G401 (cell line): ENCODE measurements at regions not wholly inside any gene's neighbourhood (a gene's known extent, or its start where the extent isn't known, plus 50 kb on each side); places are given as distances from the start of the nearest gene placed in this dataset.
A peak's percentile ranks its signal among the peaks of the same experiment; 100 is the strongest.
"Not testable (repeated sequence)": the region's sequence is repeated elsewhere in the genome, so short reads cannot be mapped to it uniquely, and the experiment has no call there.

Experiments used
- DNase-seq: peaks from one replicate; pipeline ENCODE4 v3.0.0-alpha.2; 2015; ENCODE audit warnings: low spot score
- in situ Hi-C: cut with HindIII; loops from 2 replicates; pipeline ENCODE4 v1.10.0; 2016; ENCODE audit warnings: low sequenced_read_pairs, mixed read lengths

GRCh38 chr2:175726223-175726622, 275.8 kb downstream of the LNPK start:
- in situ Hi-C loops, result no loop called here
- DNase-seq, result no peak

- in situ Hi-C loops, result no loop called here
- no peak for DNase-seq
Measured at GRCh38 chr2:175709248-175709647, 292.8 kb downstream of the LNPK start.

GRCh38 chr2:175707322-175707721, 294.7 kb downstream of the LNPK start:
- no peak for DNase-seq
- in situ Hi-C loops, result no loop called here

GRCh38 chr2:175704568-175704967, 297.5 kb downstream of the LNPK start:
- in situ Hi-C loops, DNase-seq: not testable (repeated sequence)

- DNase-seq, result no peak
- in situ Hi-C loops, result no loop called here
Measured at GRCh38 chr2:175698061-175698460, 304.0 kb downstream of the LNPK start.

- in situ Hi-C loops, result no loop called here
- DNase-seq, result peak; percentile 66
Measured at GRCh38 chr2:175690113-175690837, 311.8 kb downstream of the LNPK start.

GRCh38 chr2:175688243-175688642, 313.8 kb downstream of the LNPK start:
- no peak for DNase-seq
- in situ Hi-C loops, result no loop called here

GRCh38 chr2:175687465-175687864, 314.6 kb downstream of the LNPK start:
- in situ Hi-C loops, result no loop called here
- no peak for DNase-seq

GRCh38 chr2:175686002-175686401, 316.1 kb downstream of the LNPK start:
- DNase-seq, result no peak
- in situ Hi-C loops, result no loop called here

- DNase-seq, result no peak
- in situ Hi-C loops, result no loop called here
Measured at GRCh38 chr2:175684466-175684865, 317.6 kb downstream of the LNPK start.

- in situ Hi-C loops, result no loop called here
- DNase-seq, result no peak
Measured at GRCh38 chr2:175679728-175680127, 322.3 kb downstream of the LNPK start.

GRCh38 chr2:175679231-175679630, 322.8 kb downstream of the LNPK start:
- in situ Hi-C loops, result no loop called here
- no peak for DNase-seq

- in situ Hi-C loops, result no loop called here
- no peak for DNase-seq
Measured at GRCh38 chr2:175677880-175678279, 324.2 kb downstream of the LNPK start.

- in situ Hi-C loops, result no loop called here
- DNase-seq, result no peak
Measured at GRCh38 chr2:175676813-175677212, 325.3 kb downstream of the LNPK start.

GRCh38 chr2:175668804-175669203, 333.3 kb downstream of the LNPK start:
- in situ Hi-C loops, DNase-seq: not testable (repeated sequence)

- in situ Hi-C loops, result no loop called here
- DNase-seq, result no peak
Measured at GRCh38 chr2:175662335-175662734, 339.7 kb downstream of the LNPK start.

GRCh38 chr2:175648577-175649063, 353.4 kb downstream of the LNPK start:
- DNase-seq, result no peak
- in situ Hi-C loops, result no loop called here

GRCh38 chr2:175647058-175647457, 355.0 kb downstream of the LNPK start:
- DNase-seq, result no peak
- in situ Hi-C loops, result no loop called here

- DNase-seq, result no peak
- in situ Hi-C loops, result no loop called here
Measured at GRCh38 chr2:175640655-175641054, 361.4 kb downstream of the LNPK start.

- in situ Hi-C loops, result no loop called here
- DNase-seq, result no peak
Measured at GRCh38 chr2:175633227-175633626, 368.8 kb downstream of the LNPK start.

GRCh38 chr2:175631245-175631623, 370.8 kb downstream of the LNPK start:
- in situ Hi-C loops, result no loop called here
- no peak for DNase-seq
